NCI-H2196 (cell line): ENCODE measurements at regions not wholly inside any gene's neighbourhood (a gene's known extent, or its start where the extent isn't known, plus 50 kb on each side); places are given as distances from the start of the nearest gene placed in this dataset.
A peak's percentile ranks its signal among the peaks of the same experiment; 100 is the strongest.

Source experiments
- DNase-seq: peaks from one replicate; lab custom pipeline; 2025; ENCODE audit not compliant: unreplicated experiment; lab: John Stamatoyannopoulos, UW

DNA sequence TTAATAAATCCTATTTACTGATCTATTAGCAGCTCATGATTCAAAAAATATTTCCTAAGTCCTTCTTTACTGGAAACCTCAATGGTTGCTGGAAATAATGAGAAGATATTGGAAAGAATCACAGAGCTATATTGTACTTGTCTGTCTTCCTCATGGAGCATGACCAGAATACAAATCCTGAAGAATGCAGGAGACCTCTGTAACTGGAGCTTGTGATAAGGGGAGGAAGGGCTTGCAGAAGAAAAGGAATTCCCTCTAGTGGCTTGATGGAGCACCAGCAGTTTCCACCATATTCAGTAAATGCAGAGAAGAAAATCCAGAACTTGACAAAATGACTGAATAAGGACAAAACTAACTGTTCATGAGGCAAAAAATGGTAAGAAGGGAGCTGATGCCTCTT lies 1333.1 kb downstream of the EFNB2 start:
- DNase-seq: no peak

DNA sequence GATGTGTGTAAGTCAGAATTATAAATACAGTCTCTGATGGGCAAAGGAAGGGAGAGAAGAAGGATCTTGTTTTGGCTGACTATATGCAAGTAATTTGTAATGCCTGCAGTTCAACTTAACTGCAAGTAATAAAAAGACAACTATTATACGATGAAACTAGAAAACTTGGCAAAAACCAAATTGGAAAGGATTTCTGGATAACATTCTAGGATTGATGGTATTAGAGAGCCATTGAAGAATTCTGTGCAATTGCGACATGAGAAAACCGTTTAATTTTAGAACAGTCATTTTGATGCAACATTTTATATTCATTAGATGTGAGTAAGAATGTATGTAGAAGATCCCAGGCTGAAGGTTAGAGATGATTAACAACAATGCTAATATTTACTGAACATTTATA lies 1334.1 kb downstream of the EFNB2 start:
- no peak for DNase-seq

DNA sequence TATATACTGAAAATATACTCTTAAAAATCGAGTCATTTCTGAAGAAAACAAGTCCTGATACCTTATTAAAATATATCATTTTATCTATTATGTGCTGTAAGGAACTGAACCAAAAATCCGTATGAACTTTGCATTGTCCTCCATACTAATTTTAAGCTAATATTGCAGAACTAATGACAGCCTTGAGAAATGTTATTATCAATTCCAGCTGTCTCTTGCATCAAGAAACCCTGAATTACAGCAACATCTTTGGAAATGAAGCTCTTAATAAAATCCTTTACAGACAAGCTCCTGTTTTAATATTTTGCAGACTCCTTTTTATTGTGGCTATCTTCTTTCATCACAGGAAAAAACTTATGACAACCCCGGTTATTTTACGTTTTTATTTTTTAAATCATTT lies 1335.3 kb downstream of the EFNB2 start:
- no peak for DNase-seq

DNA sequence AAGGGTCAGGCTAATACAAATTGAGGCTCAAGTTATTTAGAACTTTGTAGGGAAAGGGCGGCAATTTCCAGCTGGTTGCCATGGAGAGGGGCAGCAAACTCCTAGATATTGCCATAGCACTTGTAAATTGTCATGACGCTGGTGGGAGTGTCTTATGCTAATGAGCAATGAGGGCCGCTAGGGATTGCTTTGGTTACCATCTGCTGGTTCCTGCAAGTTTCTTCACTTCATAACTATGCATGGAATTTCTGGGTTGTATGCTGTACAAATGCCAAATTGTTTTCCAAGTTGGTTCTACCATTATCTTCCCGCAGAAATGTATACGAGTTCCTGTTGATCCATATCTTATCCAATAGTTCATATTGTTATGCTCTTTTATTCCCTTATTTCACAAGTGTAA lies 1339.4 kb downstream of the EFNB2 start:
- no peak for DNase-seq

DNA sequence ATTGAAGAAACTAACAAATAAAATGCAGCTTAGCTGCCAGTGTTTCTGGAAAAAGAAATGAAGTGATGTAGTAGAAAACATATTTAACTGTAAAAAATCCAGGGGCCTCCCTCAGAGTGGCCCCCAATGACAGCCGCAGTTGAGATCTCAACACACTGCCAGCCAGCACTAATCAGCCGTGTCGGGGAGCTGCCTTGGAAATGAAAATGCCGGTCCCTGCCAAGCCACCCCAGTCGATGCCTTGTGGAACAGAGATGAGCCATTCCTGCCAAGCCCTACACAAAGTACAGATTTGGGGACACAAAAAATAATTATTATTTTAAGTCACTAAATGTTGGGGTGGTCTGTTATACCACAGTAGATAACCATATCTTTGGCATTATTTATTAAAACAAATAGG lies 1342.4 kb downstream of the EFNB2 start:
- DNase-seq: no peak

DNA sequence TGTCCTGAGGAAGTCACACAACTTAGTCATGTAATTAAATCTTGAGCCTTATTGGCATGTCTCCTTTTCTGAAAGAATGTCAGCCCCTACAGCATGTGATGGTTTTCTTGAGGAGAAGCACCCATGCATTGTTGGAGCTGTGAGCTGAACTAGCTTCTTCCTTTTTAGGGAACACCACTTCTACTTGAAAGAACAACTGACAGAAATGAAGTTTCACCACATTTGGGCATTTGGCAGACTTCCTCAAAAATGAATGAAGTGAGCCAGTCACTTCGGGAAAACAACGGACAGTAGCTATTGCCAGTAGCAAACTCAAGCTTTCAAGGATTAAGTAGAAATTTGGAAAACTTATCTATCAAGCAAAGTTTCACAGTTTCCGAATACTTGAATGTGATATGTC lies 1351.3 kb downstream of the EFNB2 start:
- DNase-seq: no peak

DNA sequence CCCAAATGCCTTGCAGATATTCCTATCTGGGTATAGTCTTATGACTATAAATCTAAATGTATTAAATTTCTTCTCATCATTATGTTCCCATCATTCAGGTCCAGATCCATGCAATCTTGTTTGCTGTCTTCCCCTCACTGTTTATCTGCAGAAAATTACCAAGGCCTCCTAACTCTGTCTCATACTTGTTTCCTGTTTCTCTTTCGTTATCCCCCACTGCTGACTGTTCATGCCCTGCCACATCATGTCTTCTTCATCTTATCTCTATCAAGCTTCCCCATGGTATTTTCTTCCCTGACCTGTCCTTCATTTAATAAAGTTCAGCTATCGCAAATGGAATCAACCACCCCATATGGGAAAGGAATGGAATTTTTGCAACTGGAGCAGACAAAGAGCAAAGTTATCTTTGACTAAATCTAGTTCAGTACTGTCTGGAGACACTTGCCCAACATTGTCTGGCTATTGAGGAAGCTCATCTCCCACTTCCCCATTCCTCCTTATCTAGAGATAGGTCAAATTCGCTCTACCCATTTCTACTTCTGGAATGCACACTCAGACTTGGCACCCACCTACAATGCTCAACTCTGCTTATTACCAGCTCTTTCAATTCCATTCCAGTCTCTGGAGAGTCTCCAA lies 1358.1 kb downstream of the EFNB2 start:
- DNase-seq: no peak

DNA sequence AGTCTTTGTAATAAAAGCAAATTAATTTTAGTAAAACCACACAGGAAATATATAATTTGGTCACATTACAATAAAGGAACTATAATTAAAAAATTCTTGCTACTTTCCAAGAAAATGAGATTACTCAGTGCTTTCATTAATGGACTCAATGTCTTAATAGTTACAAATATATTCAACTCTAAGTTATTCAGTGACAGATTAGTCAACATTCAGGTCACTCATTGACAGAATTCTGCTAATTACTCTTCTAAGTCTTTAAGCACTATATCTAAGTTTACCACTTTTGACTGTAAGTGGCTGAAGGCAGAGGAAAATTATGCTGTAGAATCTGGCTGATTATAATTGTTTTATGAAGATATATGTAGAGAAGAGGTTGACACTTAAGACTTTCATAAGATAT lies 1365.0 kb downstream of the EFNB2 start:
- no peak for DNase-seq

DNA sequence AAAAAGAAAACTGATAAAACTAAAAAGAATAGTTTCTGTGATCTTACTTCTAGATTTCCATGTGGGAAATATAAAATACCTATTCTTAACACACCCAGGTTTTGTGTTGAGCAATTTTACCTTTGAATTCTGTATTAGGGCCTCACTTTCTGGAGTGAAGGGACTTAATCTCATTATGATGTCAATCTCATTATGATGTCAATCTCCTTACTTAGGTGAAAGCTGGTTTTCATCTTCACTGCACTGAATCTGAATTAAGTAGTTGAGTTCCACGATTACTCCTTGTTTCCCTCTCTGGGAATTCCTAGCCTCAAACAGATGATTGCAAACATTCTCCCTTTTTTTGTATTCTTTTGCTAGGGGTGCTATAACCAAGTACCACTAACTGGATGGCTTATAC lies 1367.2 kb downstream of the EFNB2 start:
- DNase-seq: no peak

DNA sequence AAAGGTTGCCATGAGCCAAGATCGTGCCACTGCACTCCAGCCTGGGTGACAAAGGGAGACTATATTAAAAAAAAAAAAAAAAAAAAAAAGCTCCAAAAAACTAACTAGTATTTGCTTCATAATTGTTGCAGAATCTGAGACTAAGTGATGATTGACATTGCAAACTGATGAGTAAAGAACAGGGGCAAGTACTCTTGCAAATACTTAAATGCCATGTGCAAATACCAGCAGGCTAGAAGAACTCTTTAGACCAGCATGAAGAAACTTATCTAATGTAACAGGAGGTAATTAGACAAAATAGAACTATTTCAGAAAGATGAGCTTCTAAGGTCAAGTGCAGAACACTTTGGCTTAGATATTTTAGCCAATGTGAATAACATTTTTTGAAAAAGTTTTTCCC lies 1368.1 kb downstream of the EFNB2 start:
- no peak for DNase-seq

DNA sequence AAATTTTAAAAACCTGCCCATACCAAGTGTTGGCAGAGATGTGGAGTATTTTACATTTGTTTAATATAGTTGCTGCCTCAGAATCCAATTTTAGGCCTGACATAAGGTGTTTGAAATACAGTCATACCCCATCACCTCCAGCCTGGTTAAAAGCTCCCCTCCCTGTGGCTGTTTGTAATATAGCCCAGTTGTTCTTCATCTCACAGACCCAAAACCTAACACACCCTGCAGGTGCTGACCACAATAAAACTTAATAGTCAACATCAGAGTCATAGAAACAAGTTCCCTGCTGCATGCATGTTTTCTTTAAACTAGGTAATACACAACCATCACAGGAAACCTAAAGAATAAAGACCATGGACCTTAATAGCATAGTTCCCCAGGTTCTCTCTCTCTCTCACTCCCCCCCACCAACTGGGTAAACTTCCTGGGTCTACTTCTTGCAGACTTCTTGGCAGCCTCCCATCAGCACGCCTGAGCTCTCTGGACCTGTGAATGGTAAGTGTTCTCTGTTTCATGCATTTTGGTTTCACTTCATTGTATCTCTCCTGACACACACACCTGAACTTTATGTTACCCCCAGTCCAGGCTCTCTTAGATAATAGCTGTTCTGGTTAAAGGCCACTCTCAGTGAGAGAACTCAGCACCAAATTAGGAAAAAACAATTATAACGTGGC lies 1369.9 kb downstream of the EFNB2 start:
- no peak for DNase-seq

DNA sequence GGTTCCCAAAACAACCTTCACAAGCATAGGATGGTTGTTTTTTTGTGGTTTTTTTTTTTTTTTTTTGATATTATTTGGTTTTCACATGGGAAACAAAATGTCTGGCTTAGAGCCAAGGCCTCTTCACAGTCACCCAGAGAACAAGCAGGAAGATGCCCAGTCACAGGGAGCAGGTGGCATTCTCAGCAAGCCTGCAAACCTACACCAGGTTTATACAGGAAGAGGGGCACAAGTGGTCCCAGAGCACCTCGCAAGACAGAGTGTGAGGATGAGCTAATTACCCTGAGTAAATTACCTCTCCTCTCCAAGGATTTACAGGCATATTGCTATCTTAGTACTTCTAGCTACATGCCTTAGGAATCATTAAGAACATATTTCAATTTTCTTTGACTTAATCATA lies 1375.6 kb downstream of the EFNB2 start:
- no peak for DNase-seq

DNA sequence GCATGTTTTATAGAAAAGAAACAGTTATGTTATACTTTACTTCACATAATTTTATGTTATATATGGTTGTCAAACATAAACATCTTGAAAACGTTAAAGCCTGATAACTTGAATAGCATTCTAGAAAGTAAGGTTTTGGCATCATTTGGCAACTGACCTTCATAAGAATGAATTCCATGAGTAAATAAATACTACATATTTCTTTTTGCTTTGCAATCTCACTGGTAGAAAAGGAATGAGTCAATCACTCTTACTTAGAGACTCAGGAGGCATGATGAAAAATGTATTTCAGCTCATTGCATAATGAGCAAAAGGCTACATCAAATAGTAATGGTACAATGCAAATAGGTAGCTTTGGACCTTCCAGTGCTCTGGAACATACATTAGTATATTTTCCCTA lies 1381.9 kb downstream of the EFNB2 start:
- DNase-seq: no peak

DNA sequence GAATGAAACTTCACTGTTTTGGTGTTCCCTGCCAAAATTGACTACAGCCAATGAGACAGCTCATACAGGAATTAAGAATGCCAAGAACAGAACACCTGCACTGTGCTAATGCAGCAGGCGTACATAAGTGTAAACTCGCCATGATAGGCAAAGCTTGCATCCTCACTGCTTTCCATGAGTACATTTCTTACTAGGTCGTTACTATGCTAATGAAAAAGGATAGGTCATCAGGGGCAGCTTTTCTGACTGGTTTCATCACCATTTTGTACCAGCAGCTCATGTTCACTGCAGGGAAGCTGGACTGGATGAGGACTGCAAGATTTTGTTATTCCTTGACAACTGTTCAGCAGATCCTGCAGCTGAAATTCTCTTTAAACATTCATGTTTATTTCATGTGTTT lies 1383.8 kb downstream of the EFNB2 start:
- DNase-seq: no peak

DNA sequence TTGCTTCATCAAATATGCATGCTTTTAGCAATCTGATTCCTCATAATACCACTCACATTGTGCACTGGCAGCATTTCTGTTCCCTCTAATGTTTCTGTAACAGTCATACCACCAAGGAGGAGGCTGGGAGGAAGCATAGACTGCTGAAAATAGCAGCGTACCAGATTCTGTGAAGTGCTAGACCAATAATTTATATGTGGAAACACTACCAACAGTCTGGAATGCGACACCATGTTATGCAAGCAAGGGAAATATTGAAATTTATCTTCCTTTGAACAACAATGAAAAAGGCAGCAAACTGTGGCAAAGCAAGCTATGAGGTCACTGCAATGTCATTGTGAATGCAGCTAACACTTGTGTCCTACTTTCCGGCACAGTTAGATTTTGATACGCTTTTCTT lies 1388.0 kb downstream of the EFNB2 start:
- DNase-seq: no peak

DNA sequence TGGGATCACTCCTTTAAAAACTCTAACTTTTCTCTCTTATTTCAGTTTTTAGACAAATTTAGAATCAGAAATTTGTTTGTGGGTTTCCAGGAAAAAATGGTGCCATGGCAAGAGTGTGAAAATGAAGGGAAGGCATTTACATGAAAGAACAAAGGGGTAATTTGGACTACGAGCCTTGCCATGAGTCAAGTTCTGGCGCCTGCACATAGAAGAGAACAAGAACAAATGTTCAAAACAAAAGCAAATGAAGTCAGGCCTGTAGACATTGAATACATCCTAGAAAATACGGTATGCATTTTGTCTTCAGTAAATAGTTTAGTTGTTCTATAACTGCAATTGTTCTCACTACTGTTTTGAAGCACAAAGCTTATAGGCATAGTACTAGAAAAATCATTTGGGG lies 1390.5 kb downstream of the EFNB2 start:
- no peak for DNase-seq

DNA sequence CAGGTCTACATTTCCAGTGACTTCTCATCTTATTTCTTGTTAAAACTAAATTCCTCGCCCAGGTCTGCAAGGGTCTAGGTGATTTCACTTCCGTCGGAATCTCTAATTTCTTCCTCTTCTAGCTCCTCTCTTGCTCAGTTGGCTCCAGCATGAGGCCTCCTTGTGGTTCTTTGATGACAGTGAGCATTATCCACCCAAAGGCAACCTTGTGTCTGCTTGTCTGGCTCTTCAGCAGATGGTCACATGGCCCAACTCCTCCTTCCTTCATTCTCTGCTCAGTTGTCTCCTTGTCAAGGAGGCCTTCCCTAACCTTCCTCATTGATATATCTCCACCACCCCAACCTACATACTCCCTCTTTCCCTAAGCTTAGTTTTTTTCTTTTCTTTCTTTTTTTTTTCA lies 1391.4 kb downstream of the EFNB2 start:
- no peak for DNase-seq

DNA sequence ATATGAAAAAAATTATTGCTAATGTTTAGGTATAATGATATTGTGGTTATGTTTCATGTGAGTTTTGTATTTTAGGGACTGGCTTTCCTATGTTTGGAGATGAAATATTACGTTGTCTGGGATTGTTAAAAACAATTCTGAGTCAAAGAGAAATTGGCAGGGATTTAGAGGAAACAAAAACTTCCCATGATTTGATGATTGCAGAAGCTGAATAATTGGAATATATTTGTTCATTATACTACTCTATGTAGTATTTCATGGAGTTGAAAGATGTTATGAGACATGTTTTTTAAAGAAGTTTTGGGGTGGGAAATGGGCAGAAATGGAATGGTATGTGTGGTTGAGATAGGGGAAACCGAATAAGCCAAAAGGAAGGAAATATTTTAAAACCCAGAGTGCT lies 1392.9 kb downstream of the EFNB2 start:
- no peak for DNase-seq

DNA sequence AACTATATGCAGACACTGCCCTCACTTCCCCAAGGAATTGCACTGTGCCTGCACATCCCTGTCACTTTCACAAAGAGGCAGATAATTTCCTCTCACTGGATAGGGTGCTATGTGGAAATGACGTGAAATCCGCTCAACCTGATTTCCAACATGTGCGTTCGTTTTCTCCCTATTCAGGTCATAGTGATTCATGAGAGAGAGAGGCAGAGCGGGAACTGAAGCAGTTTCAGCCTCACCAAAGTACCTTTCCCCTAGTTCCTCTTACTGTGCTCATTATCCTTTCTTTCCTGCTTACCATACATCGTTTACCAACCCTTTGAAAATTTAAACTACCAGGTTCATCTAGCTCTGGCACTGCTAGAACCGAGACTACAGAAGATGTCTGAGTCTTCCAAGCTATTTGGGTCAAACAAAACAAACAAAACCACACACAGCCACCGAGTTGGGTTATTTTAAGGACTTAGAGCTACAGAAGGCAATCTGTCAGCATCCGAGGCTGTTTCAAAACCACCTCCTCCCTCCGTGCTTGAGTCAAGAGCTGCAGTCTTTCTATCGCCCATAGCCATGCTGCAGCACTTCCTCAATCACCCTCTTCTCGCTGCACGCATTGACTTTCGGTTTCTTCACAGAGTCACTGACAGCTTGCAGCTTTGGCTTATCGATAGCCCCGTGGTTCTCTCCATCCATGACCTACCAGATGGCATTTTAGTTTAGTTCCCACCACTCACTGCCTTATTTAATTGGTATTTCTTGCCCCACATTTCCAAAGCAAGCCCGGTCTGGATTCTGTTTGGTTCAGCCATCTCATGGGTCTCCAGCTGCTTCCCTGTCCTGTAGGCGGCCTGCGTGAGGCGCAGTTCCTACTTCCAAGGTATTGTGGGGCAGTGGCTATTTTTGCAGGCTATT lies 1395.8 kb downstream of the EFNB2 start:
- DNase-seq: peak; percentile 14

DNA sequence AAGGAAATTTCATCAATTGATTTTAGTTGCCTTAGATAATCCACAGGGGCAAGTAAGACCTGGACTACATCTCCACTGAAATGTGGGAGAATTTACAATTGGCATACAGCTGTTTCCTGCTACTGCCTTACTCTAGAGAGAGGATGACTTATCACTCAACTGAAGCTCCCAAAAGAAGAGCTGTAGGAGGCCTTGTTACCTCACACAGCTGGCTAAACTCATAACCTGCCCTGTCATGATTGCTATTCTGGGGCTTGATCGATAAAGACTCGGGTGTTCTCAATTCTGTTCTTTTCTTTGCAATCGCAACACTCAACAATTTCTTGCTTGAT lies 1396.4 kb downstream of the EFNB2 start:
- no peak for DNase-seq

DNA sequence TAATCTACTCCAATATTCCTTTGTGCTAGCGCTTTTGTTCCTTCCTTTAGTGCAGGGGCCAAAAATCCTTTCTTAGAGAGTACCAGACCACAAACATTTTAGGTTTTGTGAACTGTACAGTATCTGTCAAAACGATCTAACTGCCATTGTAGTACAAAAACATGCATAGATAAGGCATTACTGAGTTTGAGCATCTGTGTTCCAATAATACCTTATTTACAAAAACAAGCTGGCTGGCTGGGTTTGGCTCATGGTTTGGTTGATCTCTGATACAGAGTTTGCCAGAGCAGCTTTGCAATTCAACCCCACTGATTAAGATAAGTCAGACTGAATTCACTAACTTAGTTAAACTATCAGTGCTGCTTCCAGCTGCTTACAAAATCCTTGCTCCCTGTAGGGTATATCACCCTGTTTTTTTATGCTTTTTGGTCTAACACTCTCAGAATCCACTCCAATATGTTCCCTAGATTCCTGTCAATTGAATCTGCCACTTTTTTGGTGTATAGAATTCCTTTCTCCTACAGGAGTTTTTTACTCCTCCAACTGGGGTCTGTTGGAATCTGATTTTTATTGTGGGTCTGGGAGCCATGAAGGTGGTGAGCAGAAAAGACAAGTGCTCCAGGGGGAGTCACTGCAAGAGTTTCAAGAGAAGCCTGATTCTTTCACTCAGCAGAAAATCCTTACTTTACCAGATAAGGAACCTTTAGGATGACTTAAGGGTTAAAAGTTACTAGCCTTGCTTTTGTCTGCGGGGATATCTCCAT lies 1399.4 kb downstream of the EFNB2 start:
- DNase-seq: no peak

DNA sequence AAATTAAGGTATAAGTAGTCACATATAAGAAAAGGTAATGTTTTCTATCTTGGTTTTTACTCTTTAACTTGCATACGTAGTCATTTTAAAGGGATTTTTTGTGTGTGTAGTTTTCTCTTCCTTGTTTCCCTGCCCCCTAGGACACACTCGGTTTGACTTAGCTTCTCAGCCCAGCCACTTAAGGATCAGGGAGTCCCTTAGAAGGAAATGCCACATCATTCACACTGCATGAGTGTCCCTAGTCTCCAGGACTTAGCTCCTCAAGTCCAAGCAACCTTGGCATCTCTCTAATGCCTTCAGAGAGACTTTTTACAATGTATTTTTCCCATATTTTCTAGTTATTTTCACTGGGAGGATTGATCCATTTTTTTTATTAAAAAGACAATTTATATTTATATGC lies 1407.7 kb downstream of the EFNB2 start:
- DNase-seq: no peak
